ENCODE measurements at regions not wholly inside any gene's neighbourhood (a gene's known extent, or its start where the extent isn't known, plus 50 kb on each side); places are given as distances from the start of the nearest gene placed in this dataset.

- TF ChIP-seq, protein P1, sequence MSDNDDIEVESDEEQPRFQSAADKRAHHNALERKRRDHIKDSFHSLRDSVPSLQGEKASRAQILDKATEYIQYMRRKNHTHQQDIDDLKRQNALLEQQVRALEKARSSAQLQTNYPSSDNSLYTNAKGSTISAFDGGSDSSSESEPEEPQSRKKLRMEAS (IDR thresholded peaks at IDR 0.05; ENCODE audit: low read depth, low read length), result no peak
- no peak for TF ChIP-seq MYC (IDR thresholded peaks at IDR 0.05; ENCODE audit: low read depth, low read length)
- TF ChIP-seq CTCF (IDR thresholded peaks at IDR 0.05; ENCODE audit: low read depth, low read length), result no peak
Measured at GRCh38 chr3:33949074-33949473, 150.6 kb downstream of the PDCD6IP start.
